Activated CD4-positive, CD25-positive, alpha-beta regulatory T cell treated with anti-CD3 and anti-CD28 coated beads, Interleukin-2, amount 50 U/mL, for 24 hours (primary cell): ENCODE measurements at regions not wholly inside any gene's neighbourhood (a gene's known extent, or its start where the extent isn't known, plus 50 kb on each side); places are given as distances from the start of the nearest gene placed in this dataset.

ENCODE experiments used
- ATAC-seq, 2 donors: fragments of 150-1000 bp; cut with Tn5 transposase; one replicate each; pipeline ENCODE4 v1.10.0; 2021; ENCODE audit warnings: mild to moderate bottlenecking in 1 of 2, moderate library complexity in 1 of 2

- no peak for ATAC-seq
Observed at GRCh38 chr3:13168391-13168790, 95.2 kb upstream of the IQSEC1 start.

GRCh38 chr3:13167829-13168228 is 94.6 kb upstream of the IQSEC1 start:
- no peak for ATAC-seq

- no peak for ATAC-seq
Observed at GRCh38 chr3:13167064-13167743, 94.0 kb upstream of the IQSEC1 start.

- ATAC-seq = no peak
Observed at GRCh38 chr3:13166243-13167063, 93.2 kb upstream of the IQSEC1 start.

- no peak for ATAC-seq
Observed at GRCh38 chr3:13165576-13165975, 92.3 kb upstream of the IQSEC1 start.

GRCh38 chr3:13164893-13165492 is 91.8 kb upstream of the IQSEC1 start:
- no peak for ATAC-seq

GRCh38 chr3:13163848-13164382 is 90.7 kb upstream of the IQSEC1 start:
- no peak for ATAC-seq

- ATAC-seq = no peak
Observed at GRCh38 chr3:13162549-13163320, 89.5 kb upstream of the IQSEC1 start.

GRCh38 chr3:13161771-13162535 is 88.7 kb upstream of the IQSEC1 start:
- ATAC-seq = no peak

GRCh38 chr3:13161021-13161759 is 88.0 kb upstream of the IQSEC1 start:
- no peak for ATAC-seq

- ATAC-seq = no peak
Observed at GRCh38 chr3:13160619-13161018, 87.4 kb upstream of the IQSEC1 start.

- no peak for ATAC-seq
Observed at GRCh38 chr3:13159890-13160289, 86.7 kb upstream of the IQSEC1 start.

GRCh38 chr3:13158871-13159270 is 85.6 kb upstream of the IQSEC1 start:
- no peak for ATAC-seq

GRCh38 chr3:13158408-13158807 is 85.2 kb upstream of the IQSEC1 start:
- no peak for ATAC-seq

GRCh38 chr3:13157986-13158385 is 84.8 kb upstream of the IQSEC1 start:
- no peak for ATAC-seq

GRCh38 chr3:13152826-13153710 is 79.8 kb upstream of the IQSEC1 start:
- no peak for ATAC-seq

GRCh38 chr3:13150624-13151023 is 77.4 kb upstream of the IQSEC1 start:
- no peak for ATAC-seq

- peak; percentile 66 to 67 for ATAC-seq
Observed at GRCh38 chr3:13149330-13150108, 76.3 kb upstream of the IQSEC1 start.
